ENCODE measurements at regions not wholly inside any gene's neighbourhood (a gene's known extent, or its start where the extent isn't known, plus 50 kb on each side); places are given as distances from the start of the nearest gene placed in this dataset.

DNA sequence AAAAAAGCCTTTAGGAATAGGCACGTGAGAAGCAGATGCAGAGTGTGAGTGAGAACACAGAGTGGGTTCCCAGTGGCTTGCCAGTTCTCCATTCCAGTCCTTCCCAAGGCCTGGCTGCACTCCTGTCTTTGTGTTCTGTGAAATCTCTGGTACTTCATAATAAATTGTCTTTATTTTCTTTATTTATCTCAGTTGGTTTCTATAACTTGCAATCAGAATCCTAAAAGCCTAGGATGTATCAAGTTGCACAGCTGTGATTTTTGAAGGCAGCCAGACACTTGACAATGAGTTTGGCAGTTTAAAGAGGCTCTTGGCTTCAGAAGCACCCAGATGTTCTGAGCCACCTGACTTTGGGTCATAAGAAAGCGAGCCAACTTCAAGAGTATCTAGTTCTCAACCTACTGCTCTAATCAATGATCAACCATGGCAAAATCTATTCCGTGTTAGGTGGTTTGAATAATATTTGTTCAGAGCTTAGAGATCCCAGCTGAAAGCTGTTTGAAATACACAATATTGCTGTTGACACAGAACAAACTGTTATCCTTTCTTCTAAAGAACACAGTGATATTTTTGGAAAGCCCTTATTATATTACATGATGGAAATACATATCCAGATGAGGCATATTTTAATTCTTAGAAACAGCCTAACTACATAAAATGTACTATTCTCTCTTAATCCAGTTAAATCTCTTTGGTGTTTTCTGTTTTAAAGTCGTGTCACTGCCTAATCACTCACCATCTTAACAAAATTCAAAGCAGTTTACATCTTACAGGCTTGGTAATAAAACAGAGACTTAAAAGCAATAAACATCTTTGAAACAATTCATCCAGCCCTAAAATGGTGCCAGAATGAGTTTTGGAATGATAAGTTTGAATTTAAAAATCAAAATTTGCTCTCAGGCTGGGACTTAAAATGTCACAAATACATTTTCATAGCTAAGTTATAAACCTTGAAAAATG, 483.0 kb upstream of the NBEA start:
- no peak for ATAC-seq
- TF ChIP-seq ARNTL (CRISPR knock-in tag; IDR thresholded peaks at IDR 0.05; ENCODE audit: borderline replicate concordance, low read depth) (no peak), ZFP30 (CRISPR knock-in tag; IDR thresholded peaks at IDR 0.05) (no peak), RARB (CRISPR knock-in tag; IDR thresholded peaks at IDR 0.05) (no peak)
- TF ChIP-seq, protein P1, sequence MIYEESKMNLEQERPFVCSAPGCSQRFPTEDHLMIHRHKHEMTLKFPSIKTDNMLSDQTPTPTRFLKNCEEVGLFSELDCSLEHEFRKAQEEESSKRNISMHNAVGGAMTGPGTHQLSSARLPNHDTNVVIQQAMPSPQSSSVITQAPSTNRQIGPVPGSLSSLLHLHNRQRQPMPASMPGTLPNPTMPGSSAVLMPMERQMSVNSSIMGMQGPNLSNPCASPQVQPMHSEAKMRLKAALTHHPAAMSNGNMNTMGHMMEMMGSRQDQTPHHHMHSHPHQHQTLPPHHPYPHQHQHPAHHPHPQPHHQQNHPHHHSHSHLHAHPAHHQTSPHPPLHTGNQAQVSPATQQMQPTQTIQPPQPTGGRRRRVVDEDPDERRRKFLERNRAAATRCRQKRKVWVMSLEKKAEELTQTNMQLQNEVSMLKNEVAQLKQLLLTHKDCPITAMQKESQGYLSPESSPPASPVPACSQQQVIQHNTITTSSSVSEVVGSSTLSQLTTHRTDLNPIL (CRISPR knock-in tag; IDR thresholded peaks at IDR 0.05; ENCODE audit: low read depth), result no peak

- TF ChIP-seq PPARA (CRISPR knock-in tag; IDR thresholded peaks at IDR 0.05; ENCODE audit: borderline replicate concordance), result no peak
- TF ChIP-seq ZNF70 (CRISPR knock-in tag; IDR thresholded peaks at IDR 0.05), result no peak
- TF ChIP-seq, protein P2, sequence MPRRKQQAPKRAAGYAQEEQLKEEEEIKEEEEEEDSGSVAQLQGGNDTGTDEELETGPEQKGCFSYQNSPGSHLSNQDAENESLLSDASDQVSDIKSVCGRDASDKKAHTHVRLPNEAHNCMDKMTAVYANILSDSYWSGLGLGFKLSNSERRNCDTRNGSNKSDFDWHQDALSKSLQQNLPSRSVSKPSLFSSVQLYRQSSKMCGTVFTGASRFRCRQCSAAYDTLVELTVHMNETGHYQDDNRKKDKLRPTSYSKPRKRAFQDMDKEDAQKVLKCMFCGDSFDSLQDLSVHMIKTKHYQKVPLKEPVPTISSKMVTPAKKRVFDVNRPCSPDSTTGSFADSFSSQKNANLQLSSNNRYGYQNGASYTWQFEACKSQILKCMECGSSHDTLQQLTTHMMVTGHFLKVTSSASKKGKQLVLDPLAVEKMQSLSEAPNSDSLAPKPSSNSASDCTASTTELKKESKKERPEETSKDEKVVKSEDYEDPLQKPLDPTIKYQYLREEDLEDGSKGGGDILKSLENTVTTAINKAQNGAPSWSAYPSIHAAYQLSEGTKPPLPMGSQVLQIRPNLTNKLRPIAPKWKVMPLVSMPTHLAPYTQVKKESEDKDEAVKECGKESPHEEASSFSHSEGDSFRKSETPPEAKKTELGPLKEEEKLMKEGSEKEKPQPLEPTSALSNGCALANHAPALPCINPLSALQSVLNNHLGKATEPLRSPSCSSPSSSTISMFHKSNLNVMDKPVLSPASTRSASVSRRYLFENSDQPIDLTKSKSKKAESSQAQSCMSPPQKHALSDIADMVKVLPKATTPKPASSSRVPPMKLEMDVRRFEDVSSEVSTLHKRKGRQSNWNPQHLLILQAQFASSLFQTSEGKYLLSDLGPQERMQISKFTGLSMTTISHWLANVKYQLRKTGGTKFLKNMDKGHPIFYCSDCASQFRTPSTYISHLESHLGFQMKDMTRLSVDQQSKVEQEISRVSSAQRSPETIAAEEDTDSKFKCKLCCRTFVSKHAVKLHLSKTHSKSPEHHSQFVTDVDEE (CRISPR knock-in tag; IDR thresholded peaks at IDR 0.05), result no peak
- TF ChIP-seq ZFP30 (CRISPR knock-in tag; IDR thresholded peaks at IDR 0.05), result no peak
- TF ChIP-seq TCF4 (CRISPR knock-in tag; IDR thresholded peaks at IDR 0.05; ENCODE audit: borderline replicate concordance), result no peak
- TF ChIP-seq SNAI2 (CRISPR knock-in tag; IDR thresholded peaks at IDR 0.05), result no peak
- TF ChIP-seq, protein P3, sequence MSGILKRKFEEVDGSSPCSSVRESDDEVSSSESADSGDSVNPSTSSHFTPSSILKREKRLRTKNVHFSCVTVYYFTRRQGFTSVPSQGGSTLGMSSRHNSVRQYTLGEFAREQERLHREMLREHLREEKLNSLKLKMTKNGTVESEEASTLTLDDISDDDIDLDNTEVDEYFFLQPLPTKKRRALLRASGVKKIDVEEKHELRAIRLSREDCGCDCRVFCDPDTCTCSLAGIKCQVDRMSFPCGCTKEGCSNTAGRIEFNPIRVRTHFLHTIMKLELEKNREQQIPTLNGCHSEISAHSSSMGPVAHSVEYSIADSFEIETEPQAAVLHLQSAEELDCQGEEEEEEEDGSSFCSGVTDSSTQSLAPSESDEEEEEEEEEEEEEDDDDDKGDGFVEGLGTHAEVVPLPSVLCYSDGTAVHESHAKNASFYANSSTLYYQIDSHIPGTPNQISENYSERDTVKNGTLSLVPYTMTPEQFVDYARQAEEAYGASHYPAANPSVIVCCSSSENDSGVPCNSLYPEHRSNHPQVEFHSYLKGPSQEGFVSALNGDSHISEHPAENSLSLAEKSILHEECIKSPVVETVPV (CRISPR knock-in tag; IDR thresholded peaks at IDR 0.05), result no peak
- no peak for TF ChIP-seq ZC3H10 (CRISPR knock-in tag; IDR thresholded peaks at IDR 0.05)
- no peak for TF ChIP-seq ISL1 (CRISPR knock-in tag; IDR thresholded peaks at IDR 0.05)
- TF ChIP-seq ZNF8 (CRISPR knock-in tag; IDR thresholded peaks at IDR 0.05), result no peak
- TF ChIP-seq, protein P1 (CRISPR knock-in tag; IDR thresholded peaks at IDR 0.05; ENCODE audit: low read depth), result no peak
- TF ChIP-seq, protein P4, sequence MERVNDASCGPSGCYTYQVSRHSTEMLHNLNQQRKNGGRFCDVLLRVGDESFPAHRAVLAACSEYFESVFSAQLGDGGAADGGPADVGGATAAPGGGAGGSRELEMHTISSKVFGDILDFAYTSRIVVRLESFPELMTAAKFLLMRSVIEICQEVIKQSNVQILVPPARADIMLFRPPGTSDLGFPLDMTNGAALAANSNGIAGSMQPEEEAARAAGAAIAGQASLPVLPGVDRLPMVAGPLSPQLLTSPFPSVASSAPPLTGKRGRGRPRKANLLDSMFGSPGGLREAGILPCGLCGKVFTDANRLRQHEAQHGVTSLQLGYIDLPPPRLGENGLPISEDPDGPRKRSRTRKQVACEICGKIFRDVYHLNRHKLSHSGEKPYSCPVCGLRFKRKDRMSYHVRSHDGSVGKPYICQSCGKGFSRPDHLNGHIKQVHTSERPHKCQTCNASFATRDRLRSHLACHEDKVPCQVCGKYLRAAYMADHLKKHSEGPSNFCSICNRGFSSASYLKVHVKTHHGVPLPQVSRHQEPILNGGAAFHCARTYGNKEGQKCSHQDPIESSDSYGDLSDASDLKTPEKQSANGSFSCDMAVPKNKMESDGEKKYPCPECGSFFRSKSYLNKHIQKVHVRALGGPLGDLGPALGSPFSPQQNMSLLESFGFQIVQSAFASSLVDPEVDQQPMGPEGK (CRISPR knock-in tag; IDR thresholded peaks at IDR 0.05; ENCODE audit: borderline replicate concordance), result no peak
- no peak for ATAC-seq
Measured at GRCh38 chr13:34459856-34460255, 482.2 kb upstream of the NBEA start.

DNA sequence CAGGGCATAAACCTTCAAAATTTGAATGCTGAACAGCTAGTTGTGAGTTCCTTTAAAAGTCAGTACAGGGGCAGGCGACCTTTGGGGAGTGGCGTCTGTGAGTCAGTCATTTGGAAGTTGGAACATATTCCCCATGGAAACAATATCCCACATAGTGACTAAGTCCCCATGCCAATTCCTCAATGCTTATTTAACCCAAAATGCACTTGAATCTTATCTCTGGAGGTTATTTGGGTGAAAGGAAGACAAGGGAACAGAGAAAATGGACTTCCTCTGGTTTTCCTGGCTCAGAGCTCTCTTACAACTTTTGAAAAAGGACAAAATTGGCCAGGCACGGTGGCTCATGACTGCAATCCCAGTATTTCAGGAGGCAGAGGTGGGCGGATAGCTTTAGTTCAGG, 479.2 kb upstream of the NBEA start:
- peak; percentile 74 for ATAC-seq
- no peak for TF ChIP-seq ESRRG (CRISPR knock-in tag; IDR thresholded peaks at IDR 0.05)
- TF ChIP-seq CSDC2 (CRISPR knock-in tag; IDR thresholded peaks at IDR 0.05), result no peak
- no peak for TF ChIP-seq ZFP30 (CRISPR knock-in tag; IDR thresholded peaks at IDR 0.05)
- no peak for TF ChIP-seq OSR1 (CRISPR knock-in tag; IDR thresholded peaks at IDR 0.05)
- TF ChIP-seq TCF4 (CRISPR knock-in tag; IDR thresholded peaks at IDR 0.05; ENCODE audit: borderline replicate concordance), result no peak
- TF ChIP-seq RARB (CRISPR knock-in tag; IDR thresholded peaks at IDR 0.05), result no peak
- no peak for TF ChIP-seq ZNF8 (CRISPR knock-in tag; IDR thresholded peaks at IDR 0.05)
- no peak for TF ChIP-seq POU6F1 (CRISPR knock-in tag; IDR thresholded peaks at IDR 0.05; ENCODE audit: borderline replicate concordance, low read depth)
- TF ChIP-seq, protein P4 (CRISPR knock-in tag; IDR thresholded peaks at IDR 0.05; ENCODE audit: borderline replicate concordance), result no peak
- TF ChIP-seq GLIS3 (CRISPR knock-in tag; IDR thresholded peaks at IDR 0.05), result no peak
- no peak for TF ChIP-seq ISL1 (CRISPR knock-in tag; IDR thresholded peaks at IDR 0.05)
- TF ChIP-seq ZNF70 (CRISPR knock-in tag; IDR thresholded peaks at IDR 0.05), result no peak
- TF ChIP-seq BACH2 (CRISPR knock-in tag; IDR thresholded peaks at IDR 0.05; ENCODE audit: borderline replicate concordance), result no peak
- TF ChIP-seq, protein P1 (CRISPR knock-in tag; IDR thresholded peaks at IDR 0.05; ENCODE audit: low read depth), result no peak
- TF ChIP-seq ZFP3 (CRISPR knock-in tag; IDR thresholded peaks at IDR 0.05), result no peak
- TF ChIP-seq SNAI2 (CRISPR knock-in tag; IDR thresholded peaks at IDR 0.05), result no peak

Data from SK-N-SH treated with all-trans-retinoic acid at 6 μM for 48 hours (cell line).